ENCODE measurements at regions not wholly inside any gene's neighbourhood (a gene's known extent, or its start where the extent isn't known, plus 50 kb on each side); places are given as distances from the start of the nearest gene placed in this dataset. TPM values are rescaled to one million over a fixed set of nuclear protein-coding genes. Genes with fewer than 3 reads are reported as not detected.

- Histone ChIP-seq H3K27me3 (ENCODE audit: control insufficient read depth, insufficient read depth, low read length) (no peaks in the 10 kb centered on the region), H3K9me3 (ENCODE audit: control insufficient read depth, insufficient read depth, low read length) (peaks cover 4% of the 10 kb centered on the region; the same call in 1 of the 2 replicates), H3K27ac (ENCODE audit: low read depth, low read length) (no peak overlapping the region), H3K4me3 (ENCODE audit: low read depth, low read length) (no peak overlapping the region)
- ChIA-PET CTCF (no interaction called here), POLR2A (no interaction called here)
- no peak for DNase-seq (ENCODE audit: low read depth, low spot score)
- no peak for TF ChIP-seq CTCF (IDR thresholded peaks at IDR 0.05; ENCODE audit: low read depth, low read length)
Observed at GRCh38 chr14:47746986-47747385, 71.6 kb upstream of the MDGA2 start.

GRCh38 chr14:47744155-47744554 is 68.8 kb upstream of the MDGA2 start:
- Histone ChIP-seq H3K9me3 (ENCODE audit: control insufficient read depth, insufficient read depth, low read length) (peaks cover 4% of the 10 kb centered on the region; the same call in 1 of the 2 replicates), H3K27ac (ENCODE audit: low read depth, low read length) (no peak overlapping the region), H3K27me3 (ENCODE audit: control insufficient read depth, insufficient read depth, low read length) (no peaks in the 10 kb centered on the region), H3K4me3 (ENCODE audit: low read depth, low read length) (no peak overlapping the region)
- DNase-seq (ENCODE audit: low read depth, low spot score): no peak
- no peak for TF ChIP-seq CTCF (IDR thresholded peaks at IDR 0.05; ENCODE audit: low read depth, low read length)
- POLR2A ChIA-PET: no interaction called here
- CTCF ChIA-PET: no interaction called here

GRCh38 chr14:47739541-47739940 is 64.1 kb upstream of the MDGA2 start:
- peaks cover 10% of the 10 kb centered on the region for H3K9me3 ChIP-seq (ENCODE audit: control insufficient read depth, insufficient read depth, low read length)
- no peak for TF ChIP-seq CTCF (IDR thresholded peaks at IDR 0.05; ENCODE audit: low read depth, low read length)
- CTCF ChIA-PET: no interaction called here
- DNase-seq (ENCODE audit: low read depth, low spot score): no peak
- no peak overlapping the region for H3K27ac ChIP-seq (ENCODE audit: low read depth, low read length)
- POLR2A ChIA-PET: no interaction called here
- H3K4me3 ChIP-seq (ENCODE audit: low read depth, low read length): no peak overlapping the region
- H3K27me3 ChIP-seq (ENCODE audit: control insufficient read depth, insufficient read depth, low read length): no peaks in the 10 kb centered on the region

GRCh38 chr14:47730296-47730695 is 54.9 kb upstream of the MDGA2 start:
- Histone ChIP-seq H3K4me3 (ENCODE audit: low read depth, low read length) (no peak overlapping the region), H3K9me3 (ENCODE audit: control insufficient read depth, insufficient read depth, low read length) (peaks cover 4% of the 10 kb centered on the region; the same call in 1 of the 2 replicates), H3K27me3 (ENCODE audit: control insufficient read depth, insufficient read depth, low read length) (no peaks in the 10 kb centered on the region), H3K27ac (ENCODE audit: low read depth, low read length) (no peak overlapping the region)
- ChIA-PET CTCF (no interaction called here), POLR2A (no interaction called here)
- DNase-seq (ENCODE audit: low read depth, low spot score): no peak
- TF ChIP-seq CTCF (IDR thresholded peaks at IDR 0.05; ENCODE audit: low read depth, low read length): no peak

Small RNA genes lying in the stretch of these regions (small RNA-seq; reads per million reads assigned to genes)
- gene AL121576.1 (ENCODE audit: insufficient read length, low read depth): not detected
- not detected for gene AL512360.1 (ENCODE audit: insufficient read length, low read depth)
- gene MIR548Y (ENCODE audit: insufficient read length, low read depth): not detected
- gene RNU6-297P (ENCODE audit: insufficient read length, low read depth): not detected

Measured in AG04450 (cell line).